BE2C (cell line): ENCODE measurements at regions not wholly inside any gene's neighbourhood (a gene's known extent, or its start where the extent isn't known, plus 50 kb on each side); places are given as distances from the start of the nearest gene placed in this dataset.

Source experiments
- DNase-seq: peaks from one replicate; pipeline ENCODE4 v3.0.0-alpha.2; 2020
- H3K27me3 ChIP-seq: fragments of 250-450 bp; sonication (Bioruptor Pico); 2 replicates; pipeline ENCODE4 v1.5.1; 2020; ENCODE audit warnings: mild to moderate bottlenecking
- H3K36me3 ChIP-seq: fragments of 250-450 bp; sonication (Bioruptor Pico); 2 replicates; pipeline ENCODE4 v1.5.1; 2020; ENCODE audit warnings: mild to moderate bottlenecking
- H3K4me1 ChIP-seq: fragments of 250-450 bp; sonication (Bioruptor Pico); 2 replicates; pipeline ENCODE4 v1.5.1; 2020
- H3K4me3 ChIP-seq: 2 replicates; pipeline ENCODE4 v1.5.1; 2011; ENCODE audit warnings: low read depth, low read length
- H3K9me3 ChIP-seq: fragments of 250-450 bp; sonication (Bioruptor Pico); 2 replicates; pipeline ENCODE4 v1.5.1; 2020
- CTCF ChIP-seq: IDR thresholded peaks from 2 replicates; pipeline ENCODE4 v1.5.1; 2012; ENCODE audit warnings: mild to moderate bottlenecking, low read depth, low read length

GRCh38 chr2:180618570-180618969 lies 361.8 kb upstream of the UBE2E3 start:
- H3K4me3 ChIP-seq: no peak overlapping the region
- no peaks in the 10 kb centered on the region for H3K36me3 ChIP-seq
- H3K9me3 ChIP-seq: no peaks in the 10 kb centered on the region
- H3K4me1 ChIP-seq: no peaks in the 10 kb centered on the region
- no peaks in the 10 kb centered on the region for H3K27me3 ChIP-seq
- no peak for DNase-seq
- TF ChIP-seq CTCF: no peak

GRCh38 chr2:180614776-180615175 lies 365.6 kb upstream of the UBE2E3 start:
- no peaks in the 10 kb centered on the region for H3K4me1 ChIP-seq
- no peak for TF ChIP-seq CTCF

GRCh38 chr2:180609626-180610340 lies 370.6 kb upstream of the UBE2E3 start:
- Histone ChIP-seq H3K9me3 (no peaks in the 10 kb centered on the region), H3K27me3 (no peaks in the 10 kb centered on the region), H3K4me1 (no peaks in the 10 kb centered on the region), H3K36me3 (no peaks in the 10 kb centered on the region), H3K4me3 (no peak overlapping the region)
- DNase-seq: no peak
- TF ChIP-seq CTCF: no peak

More at GRCh38 chr2:180614776-180615175, 365.6 kb upstream of the UBE2E3 start:
- Histone ChIP-seq H3K27me3 (no peaks in the 10 kb centered on the region), H3K9me3 (no peaks in the 10 kb centered on the region), H3K36me3 (no peaks in the 10 kb centered on the region), H3K4me3 (no peak overlapping the region)
- no peak for DNase-seq

- H3K36me3 ChIP-seq: no peaks in the 10 kb centered on the region
- no peaks in the 10 kb centered on the region for H3K27me3 ChIP-seq
- H3K4me3 ChIP-seq: no peak overlapping the region
- DNase-seq: no peak
- no peaks in the 10 kb centered on the region for H3K9me3 ChIP-seq
- no peaks in the 10 kb centered on the region for H3K4me1 ChIP-seq
- TF ChIP-seq CTCF: no peak
Measured at GRCh38 chr2:180607514-180608049, 372.8 kb upstream of the UBE2E3 start.

- Histone ChIP-seq H3K9me3 (no peaks in the 10 kb centered on the region), H3K4me3 (no peak overlapping the region), H3K36me3 (no peaks in the 10 kb centered on the region), H3K4me1 (no peaks in the 10 kb centered on the region), H3K27me3 (no peaks in the 10 kb centered on the region)
- TF ChIP-seq CTCF: no peak
- DNase-seq: no peak
Measured at GRCh38 chr2:180604077-180604476, 376.3 kb upstream of the UBE2E3 start.

GRCh38 chr2:180601016-180601415 lies 379.4 kb upstream of the UBE2E3 start:
- H3K4me3 ChIP-seq: no peak overlapping the region
- H3K4me1 ChIP-seq: no peaks in the 10 kb centered on the region
- H3K36me3 ChIP-seq: no peaks in the 10 kb centered on the region
- no peak for DNase-seq
- H3K9me3 ChIP-seq: no peaks in the 10 kb centered on the region
- no peak for TF ChIP-seq CTCF
- H3K27me3 ChIP-seq: no peaks in the 10 kb centered on the region
